Stimulated activated effector memory CD8-positive, alpha-beta T cell treated with anti-CD3 and anti-CD28 coated beads, Interleukin-12 subunit alpha, Interleukin-12 subunit beta, amount 100 ng/mL, for 72 hours (primary cell): ENCODE measurements at regions not wholly inside any gene's neighbourhood (a gene's known extent, or its start where the extent isn't known, plus 50 kb on each side); places are given as distances from the start of the nearest gene placed in this dataset.
"Not testable (repeated sequence)": the region's sequence is repeated elsewhere in the genome, so short reads cannot be mapped to it uniquely, and the experiment has no call there.

ENCODE experiments used
- ATAC-seq: fragments of 150-1000 bp; cut with Tn5 transposase; 2 replicates; pipeline ENCODE4 v1.10.0; 2021
- DNase-seq, 2 donors: peaks; one replicate each; pipeline ENCODE4 v3.0.0; 2021 to 2022; ENCODE audit warnings: low spot score in 2 of 2
- H3K27ac Mint-ChIP-seq: one replicate; pipeline ENCODE4 v1.8.0; 2022; ENCODE audit warnings: mild to moderate bottlenecking, mixed read lengths
- H3K36me3 Mint-ChIP-seq: one replicate; pipeline ENCODE4 v1.8.0; 2022; ENCODE audit warnings: mild to moderate bottlenecking, mixed read lengths
- H3K4me1 Mint-ChIP-seq: one replicate; pipeline ENCODE4 v1.8.0; 2022; ENCODE audit warnings: mixed read lengths
- H3K4me3 Mint-ChIP-seq: one replicate; pipeline ENCODE4 v1.8.0; 2022; ENCODE audit warnings: mild to moderate bottlenecking, mixed read lengths
- H3K9me3 Mint-ChIP-seq: one replicate; pipeline ENCODE4 v1.8.0; 2022; ENCODE audit warnings: mixed read lengths

DNA sequence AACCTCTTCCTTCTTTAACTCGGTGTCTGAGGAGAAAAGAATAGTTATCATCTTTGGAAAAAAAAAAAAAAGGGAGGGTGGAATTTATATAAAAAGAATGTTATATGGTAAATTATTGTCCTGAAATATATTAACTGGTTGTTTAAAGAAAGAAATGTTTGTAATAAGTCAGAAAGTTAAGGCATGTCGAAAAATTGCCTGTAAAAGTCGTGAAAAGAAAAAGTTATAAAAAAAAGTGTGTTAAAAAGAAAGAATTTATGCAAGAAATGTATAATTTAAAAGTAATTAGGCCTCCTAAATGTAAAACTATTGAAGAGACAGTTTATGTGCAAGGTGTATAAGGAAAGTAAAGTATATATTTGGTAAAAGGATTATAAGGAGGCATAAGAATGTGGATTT, 130.5 kb upstream of the SEMA6A start:
- not testable (repeated sequence) for ATAC-seq, DNase-seq, H3K36me3 Mint-ChIP-seq, H3K27ac Mint-ChIP-seq, H3K9me3 Mint-ChIP-seq, H3K4me3 Mint-ChIP-seq, H3K4me1 Mint-ChIP-seq

- no peaks in the 10 kb centered on the region for H3K36me3 Mint-ChIP-seq
- ATAC-seq (no peak), DNase-seq (no peak)
- no peaks in the 10 kb centered on the region for H3K9me3 Mint-ChIP-seq
- no peak overlapping the region for H3K27ac Mint-ChIP-seq
- H3K4me3 Mint-ChIP-seq, result no peak overlapping the region
- H3K4me1 Mint-ChIP-seq, result no peaks in the 10 kb centered on the region
Observed at GRCh38 chr5:116703941-116704340, 129.3 kb upstream of the SEMA6A start.

- DNase-seq (no peak), ATAC-seq (no peak)
- no peaks in the 10 kb centered on the region for H3K9me3 Mint-ChIP-seq
- no peak overlapping the region for H3K27ac Mint-ChIP-seq
- no peaks in the 10 kb centered on the region for H3K4me1 Mint-ChIP-seq
- no peak overlapping the region for H3K4me3 Mint-ChIP-seq
- no peaks in the 10 kb centered on the region for H3K36me3 Mint-ChIP-seq
Observed at GRCh38 chr5:116703328-116703727, 128.7 kb upstream of the SEMA6A start.

DNA sequence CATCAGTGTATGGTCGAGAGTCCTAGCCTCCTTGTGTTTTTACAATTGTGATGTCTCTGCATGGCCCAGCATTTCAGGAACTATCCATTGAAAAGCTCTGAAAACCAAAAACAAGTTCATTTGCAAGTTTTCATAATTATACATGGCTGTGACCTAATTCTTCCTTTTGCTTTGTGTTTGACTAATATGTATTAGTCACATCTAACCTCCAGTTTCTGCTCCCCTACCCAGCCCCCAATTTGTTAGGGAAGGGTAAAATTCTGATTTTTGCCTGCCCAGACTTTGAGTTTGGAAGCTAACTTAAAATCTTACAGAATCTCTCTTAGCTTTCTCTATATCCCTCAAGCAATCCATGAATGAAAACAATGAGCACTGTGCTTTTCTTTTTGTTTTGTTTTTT, 128.2 kb upstream of the SEMA6A start:
- Mint-ChIP-seq H3K27ac (no peak overlapping the region), H3K36me3 (no peaks in the 10 kb centered on the region), H3K9me3 (no peaks in the 10 kb centered on the region), H3K4me1 (no peaks in the 10 kb centered on the region), H3K4me3 (no peak overlapping the region)
- ATAC-seq (no peak), DNase-seq (no peak)

DNA sequence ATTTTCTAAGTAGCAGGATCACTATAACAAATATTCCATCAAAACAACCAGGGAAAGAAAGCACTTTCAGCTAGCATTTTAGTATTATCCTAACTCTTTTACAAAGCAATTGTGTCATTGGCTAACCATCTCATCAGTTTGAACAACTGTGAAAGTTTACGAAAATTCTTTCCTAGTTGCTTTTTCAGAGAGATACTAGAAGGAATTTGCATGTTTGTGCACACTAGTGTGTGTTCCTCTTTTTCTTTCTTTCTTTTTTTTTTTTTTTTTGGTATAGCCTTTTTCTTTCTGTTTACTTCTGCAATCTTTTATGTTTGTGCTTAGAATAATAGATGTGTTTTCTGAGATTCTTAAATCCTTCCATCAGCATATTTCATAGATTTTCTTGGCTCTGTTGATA, 124.7 kb upstream of the SEMA6A start:
- Mint-ChIP-seq H3K27ac (no peak overlapping the region), H3K4me3 (no peak overlapping the region), H3K9me3 (no peaks in the 10 kb centered on the region), H3K36me3 (no peaks in the 10 kb centered on the region), H3K4me1 (no peaks in the 10 kb centered on the region)
- ATAC-seq (no peak), DNase-seq (no peak)

DNA sequence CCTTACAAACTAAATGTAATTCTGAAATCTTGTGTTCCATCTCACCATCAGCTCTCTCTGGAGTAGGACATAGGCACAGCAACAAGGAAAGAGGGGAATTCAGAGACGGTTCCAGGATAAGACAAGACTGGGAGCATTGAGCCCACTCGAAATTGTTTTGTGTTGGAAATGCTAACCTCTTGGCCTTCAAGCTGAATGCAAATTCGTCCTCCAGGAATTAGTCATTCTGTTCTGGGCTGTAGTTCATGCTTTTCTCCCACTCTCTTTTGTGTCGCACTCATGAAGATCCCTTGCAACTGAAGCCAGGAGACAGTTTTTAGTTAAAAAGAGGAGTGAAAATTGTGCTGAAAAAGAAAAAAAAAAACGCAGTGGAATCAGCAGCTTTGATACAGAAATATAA, 121.7 kb upstream of the SEMA6A start:
- ATAC-seq, result no peak
- Mint-ChIP-seq H3K4me3 (no peak overlapping the region), H3K36me3 (no peaks in the 10 kb centered on the region), H3K4me1 (no peaks in the 10 kb centered on the region), H3K27ac (no peak overlapping the region), H3K9me3 (no peaks in the 10 kb centered on the region)
- DNase-seq, result no peak

- Mint-ChIP-seq H3K36me3 (no peaks in the 10 kb centered on the region), H3K9me3 (no peaks in the 10 kb centered on the region), H3K27ac (no peak overlapping the region), H3K4me1 (no peaks in the 10 kb centered on the region), H3K4me3 (no peak overlapping the region)
- DNase-seq, result no peak
- ATAC-seq, result no peak
Observed at GRCh38 chr5:116695681-116696080, 121.1 kb upstream of the SEMA6A start.

- Mint-ChIP-seq H3K4me3 (no peak overlapping the region), H3K36me3 (no peaks in the 10 kb centered on the region), H3K27ac (no peak overlapping the region), H3K4me1 (no peaks in the 10 kb centered on the region), H3K9me3 (peaks cover 6% of the 10 kb centered on the region)
- no peak for ATAC-seq
- no peak for DNase-seq
Observed at GRCh38 chr5:116686438-116686837, 111.8 kb upstream of the SEMA6A start.

- peaks cover 6% of the 10 kb centered on the region for H3K9me3 Mint-ChIP-seq
- H3K4me3 Mint-ChIP-seq, result no peak overlapping the region
- H3K4me1 Mint-ChIP-seq, result no peaks in the 10 kb centered on the region
- DNase-seq (no peak), ATAC-seq (no peak)
- no peak overlapping the region for H3K27ac Mint-ChIP-seq
- no peaks in the 10 kb centered on the region for H3K36me3 Mint-ChIP-seq
Observed at GRCh38 chr5:116685931-116686330, 111.3 kb upstream of the SEMA6A start.

- no peak overlapping the region for H3K4me3 Mint-ChIP-seq
- H3K36me3 Mint-ChIP-seq, result no peaks in the 10 kb centered on the region
- no peak overlapping the region for H3K27ac Mint-ChIP-seq
- no peak for DNase-seq
- peaks cover 9% of the 10 kb centered on the region for H3K9me3 Mint-ChIP-seq
- no peak for ATAC-seq
- no peaks in the 10 kb centered on the region for H3K4me1 Mint-ChIP-seq
Observed at GRCh38 chr5:116685069-116685468, 110.4 kb upstream of the SEMA6A start.

- H3K36me3 Mint-ChIP-seq, result no peaks in the 10 kb centered on the region
- no peak overlapping the region for H3K27ac Mint-ChIP-seq
- H3K4me1 Mint-ChIP-seq, result no peaks in the 10 kb centered on the region
- H3K9me3 Mint-ChIP-seq, result peaks cover 4% of the 10 kb centered on the region
- DNase-seq (no peak), ATAC-seq (peak; percentile 26)
- no peak overlapping the region for H3K4me3 Mint-ChIP-seq
Observed at GRCh38 chr5:116681334-116682013, 106.9 kb upstream of the SEMA6A start.

GRCh38 chr5:116675626-116675910, 100.9 kb upstream of the SEMA6A start:
- Mint-ChIP-seq H3K36me3 (no peaks in the 10 kb centered on the region), H3K9me3 (peaks cover 5% of the 10 kb centered on the region), H3K4me3 (no peak overlapping the region), H3K27ac (no peak overlapping the region), H3K4me1 (no peaks in the 10 kb centered on the region)
- ATAC-seq (no peak), DNase-seq (no peak)

- H3K27ac Mint-ChIP-seq, result no peak overlapping the region
- H3K4me3 Mint-ChIP-seq, result no peak overlapping the region
- DNase-seq, result no peak
- no peak for ATAC-seq
- peaks cover 3% of the 10 kb centered on the region for H3K9me3 Mint-ChIP-seq
- no peaks in the 10 kb centered on the region for H3K4me1 Mint-ChIP-seq
- no peaks in the 10 kb centered on the region for H3K36me3 Mint-ChIP-seq
Observed at GRCh38 chr5:116674881-116675625, 100.4 kb upstream of the SEMA6A start.

DNA sequence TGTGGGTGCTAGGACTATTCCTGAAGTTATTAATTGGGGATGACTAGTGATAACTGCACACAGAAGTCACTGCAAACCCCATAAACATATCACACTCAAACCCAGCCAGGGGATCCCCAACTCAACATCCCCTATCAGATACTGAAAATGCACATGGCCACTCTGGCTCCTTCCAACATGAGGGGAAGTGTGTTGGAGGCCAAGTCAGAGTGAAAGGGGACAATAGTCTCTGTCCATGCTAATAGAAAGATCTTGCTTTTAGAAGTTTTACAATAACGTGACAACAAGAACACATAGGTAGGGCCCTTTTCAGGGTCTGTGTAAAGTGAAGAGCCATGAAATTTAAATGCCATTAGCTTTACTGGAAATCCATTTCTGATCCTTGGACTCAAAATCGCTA, 98.8 kb upstream of the SEMA6A start:
- DNase-seq (no peak), ATAC-seq (no peak)
- Mint-ChIP-seq H3K36me3 (no peaks in the 10 kb centered on the region), H3K27ac (no peak overlapping the region), H3K4me1 (no peaks in the 10 kb centered on the region), H3K4me3 (no peak overlapping the region), H3K9me3 (peaks cover 3% of the 10 kb centered on the region)

DNA sequence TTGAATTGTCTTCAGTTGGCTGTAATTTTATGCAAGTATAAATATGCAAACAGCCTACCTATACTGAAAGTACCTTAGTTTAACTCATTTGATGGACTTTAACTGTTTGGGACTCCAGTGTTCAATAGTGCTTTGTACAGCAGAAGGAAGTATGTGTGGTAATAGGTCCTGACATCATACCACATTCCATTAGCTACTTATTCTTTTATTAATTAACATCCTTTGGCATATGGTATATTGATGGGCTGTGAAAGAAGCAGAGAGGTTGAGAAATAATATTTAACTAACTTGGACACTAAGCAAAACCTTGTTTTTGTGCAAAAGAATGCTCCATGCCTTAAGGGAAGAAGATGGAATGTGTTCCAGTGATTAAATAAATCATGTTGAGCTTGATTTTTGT, 97.6 kb upstream of the SEMA6A start:
- Mint-ChIP-seq H3K4me3 (no peak overlapping the region), H3K4me1 (no peaks in the 10 kb centered on the region), H3K9me3 (peaks cover 3% of the 10 kb centered on the region), H3K36me3 (no peaks in the 10 kb centered on the region), H3K27ac (no peak overlapping the region)
- ATAC-seq, result no peak
- DNase-seq, result no peak

GRCh38 chr5:116671211-116671736, 96.7 kb upstream of the SEMA6A start:
- no peak overlapping the region for H3K4me3 Mint-ChIP-seq
- H3K9me3 Mint-ChIP-seq, result no peaks in the 10 kb centered on the region
- no peak for DNase-seq
- ATAC-seq, result no peak
- no peaks in the 10 kb centered on the region for H3K36me3 Mint-ChIP-seq
- H3K4me1 Mint-ChIP-seq, result no peaks in the 10 kb centered on the region
- no peak overlapping the region for H3K27ac Mint-ChIP-seq
